Fibroblast of lung (primary cell): ENCODE measurements at regions not wholly inside any gene's neighbourhood (a gene's known extent, or its start where the extent isn't known, plus 50 kb on each side); places are given as distances from the start of the nearest gene placed in this dataset.

Experiments used
- DNase-seq, 2 donors: peaks; one replicate each; pipeline versions ENCODE4 v3.0.0 to v3.0.0-alpha.2; 2010; ENCODE audit warnings: low read depth in 2 of 2
- H2AFZ ChIP-seq: 2 replicates; pipeline ENCODE4 v1.5.1; 2012; ENCODE audit warnings: low read length, control low read depth, inconsistent platforms
- H3K27ac ChIP-seq: 2 replicates; pipeline ENCODE4 v1.5.1; 2011; ENCODE audit warnings: low read length, control low read depth; ENCODE audit not compliant: insufficient read depth
- H3K27me3 ChIP-seq: 2 replicates; pipeline ENCODE4 v1.5.1; 2011; ENCODE audit warnings: mild to moderate bottlenecking, low read length; ENCODE audit not compliant: control insufficient read depth, insufficient read depth
- H3K36me3 ChIP-seq: 2 replicates; pipeline ENCODE4 v1.5.1; 2011; ENCODE audit warnings: low read length; ENCODE audit not compliant: control insufficient read depth, insufficient read depth
- H3K4me1 ChIP-seq: 2 replicates; pipeline ENCODE4 v1.5.1; 2011; ENCODE audit warnings: low read length; ENCODE audit not compliant: control insufficient read depth, insufficient read depth; ENCODE audit errors: extremely low read depth
- H3K4me2 ChIP-seq: 2 replicates; pipeline ENCODE4 v1.5.1; 2011; ENCODE audit warnings: low read length, control low read depth; ENCODE audit not compliant: insufficient read depth; ENCODE audit errors: extremely low read depth
- H3K4me3 ChIP-seq, 4 experiments: fragments of 200-600 bp in 1 of 4; sonication (generic) in 1 of 4; replicated peaks in 1 of 4; 2 replicates each; pipeline ENCODE4 v1.5.1; 2011 to 2016; ENCODE audit warnings: low read length in 4 of 4, low read depth in 3 of 4, mild to moderate bottlenecking in 3 of 4, control low read depth in 2 of 4, inconsistent platforms in 1 of 4, mixed read lengths in 1 of 4; ENCODE audit not compliant: insufficient read depth in 1 of 4; ENCODE audit errors: control extremely low read depth in 1 of 4
- H3K79me2 ChIP-seq: 2 replicates; pipeline ENCODE4 v1.5.1; 2012; ENCODE audit warnings: mild to moderate bottlenecking, low read length, inconsistent platforms; ENCODE audit not compliant: control insufficient read depth, insufficient read depth
- H3K9ac ChIP-seq: 2 replicates; pipeline ENCODE4 v1.5.1; 2011; ENCODE audit warnings: mild to moderate bottlenecking, low read length, control low read depth; ENCODE audit not compliant: insufficient read depth
- H3K9me3 ChIP-seq: 2 replicates; pipeline ENCODE4 v1.5.1; 2012; ENCODE audit warnings: low read depth, low read length; ENCODE audit not compliant: control insufficient read depth, insufficient read depth
- H4K20me1 ChIP-seq: 2 replicates; pipeline ENCODE4 v1.5.1; 2011; ENCODE audit warnings: low read length; ENCODE audit not compliant: control insufficient read depth, insufficient read depth; ENCODE audit errors: extremely low read depth
- EZH2 ChIP-seq: IDR thresholded peaks from 2 replicates; pipeline ENCODE4 v1.5.1; 2012; ENCODE audit warnings: low read length, control low read depth, mild to moderate bottlenecking; ENCODE audit errors: missing control alignments
- TF ChIP-seq, protein P1 (sequence below), 2 donors: IDR thresholded peaks in 1 of 2; conservative IDR thresholded peaks in 1 of 2; 1 replicate in 1 of 2; 2 replicates in 1 of 2; pipeline ENCODE4 v1.5.1; 2011 to 2012; ENCODE audit warnings: low read length in 2 of 2, control low read depth in 1 of 2, inconsistent platforms in 1 of 2, low read depth in 1 of 2, mild to moderate bottlenecking in 1 of 2

DNA sequence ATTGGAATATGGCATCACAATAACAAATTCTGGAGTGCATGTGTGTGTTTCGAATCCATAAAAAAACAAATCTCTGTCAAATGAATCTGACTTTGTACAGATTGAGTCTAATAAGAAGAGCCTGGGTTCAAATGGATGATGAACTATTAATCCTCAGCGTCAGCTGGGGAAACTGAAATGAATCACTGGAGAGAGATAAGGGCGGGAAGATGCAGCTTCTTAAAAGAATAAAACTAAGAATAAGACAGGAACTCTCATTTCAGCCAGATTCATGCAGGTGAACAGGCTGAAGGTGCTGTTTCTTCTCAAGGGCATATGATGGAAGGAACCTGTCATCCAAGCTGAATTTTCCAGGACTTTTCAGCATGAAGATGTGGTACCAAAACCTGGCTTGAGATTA lies 202.6 kb upstream of the TRIB2 start:
- no peak overlapping the region for H3K27ac ChIP-seq
- DNase-seq = no peak
- H3K79me2 ChIP-seq = no peaks in the 10 kb centered on the region
- H2AFZ ChIP-seq = no peak overlapping the region
- H3K9me3 ChIP-seq = no peaks in the 10 kb centered on the region
- H3K27me3 ChIP-seq = no peaks in the 10 kb centered on the region
- TF ChIP-seq EZH2 = no peak
- TF ChIP-seq, protein P1, sequence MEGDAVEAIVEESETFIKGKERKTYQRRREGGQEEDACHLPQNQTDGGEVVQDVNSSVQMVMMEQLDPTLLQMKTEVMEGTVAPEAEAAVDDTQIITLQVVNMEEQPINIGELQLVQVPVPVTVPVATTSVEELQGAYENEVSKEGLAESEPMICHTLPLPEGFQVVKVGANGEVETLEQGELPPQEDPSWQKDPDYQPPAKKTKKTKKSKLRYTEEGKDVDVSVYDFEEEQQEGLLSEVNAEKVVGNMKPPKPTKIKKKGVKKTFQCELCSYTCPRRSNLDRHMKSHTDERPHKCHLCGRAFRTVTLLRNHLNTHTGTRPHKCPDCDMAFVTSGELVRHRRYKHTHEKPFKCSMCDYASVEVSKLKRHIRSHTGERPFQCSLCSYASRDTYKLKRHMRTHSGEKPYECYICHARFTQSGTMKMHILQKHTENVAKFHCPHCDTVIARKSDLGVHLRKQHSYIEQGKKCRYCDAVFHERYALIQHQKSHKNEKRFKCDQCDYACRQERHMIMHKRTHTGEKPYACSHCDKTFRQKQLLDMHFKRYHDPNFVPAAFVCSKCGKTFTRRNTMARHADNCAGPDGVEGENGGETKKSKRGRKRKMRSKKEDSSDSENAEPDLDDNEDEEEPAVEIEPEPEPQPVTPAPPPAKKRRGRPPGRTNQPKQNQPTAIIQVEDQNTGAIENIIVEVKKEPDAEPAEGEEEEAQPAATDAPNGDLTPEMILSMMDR (conservative IDR thresholded peaks at IDR 0.05 in 1 of 2, IDR thresholded peaks at IDR 0.05 in 1 of 2; ENCODE audit: low read depth in 1 of 2, low read length in 2 of 2) = no peak
- H3K36me3 ChIP-seq = no peaks in the 10 kb centered on the region
- no peak overlapping the region for H3K4me2 ChIP-seq
- no peaks in the 10 kb centered on the region for H4K20me1 ChIP-seq
- H3K4me3 ChIP-seq = no peak overlapping the region
- H3K9ac ChIP-seq = no peak overlapping the region
- no peaks in the 10 kb centered on the region for H3K4me1 ChIP-seq

DNA sequence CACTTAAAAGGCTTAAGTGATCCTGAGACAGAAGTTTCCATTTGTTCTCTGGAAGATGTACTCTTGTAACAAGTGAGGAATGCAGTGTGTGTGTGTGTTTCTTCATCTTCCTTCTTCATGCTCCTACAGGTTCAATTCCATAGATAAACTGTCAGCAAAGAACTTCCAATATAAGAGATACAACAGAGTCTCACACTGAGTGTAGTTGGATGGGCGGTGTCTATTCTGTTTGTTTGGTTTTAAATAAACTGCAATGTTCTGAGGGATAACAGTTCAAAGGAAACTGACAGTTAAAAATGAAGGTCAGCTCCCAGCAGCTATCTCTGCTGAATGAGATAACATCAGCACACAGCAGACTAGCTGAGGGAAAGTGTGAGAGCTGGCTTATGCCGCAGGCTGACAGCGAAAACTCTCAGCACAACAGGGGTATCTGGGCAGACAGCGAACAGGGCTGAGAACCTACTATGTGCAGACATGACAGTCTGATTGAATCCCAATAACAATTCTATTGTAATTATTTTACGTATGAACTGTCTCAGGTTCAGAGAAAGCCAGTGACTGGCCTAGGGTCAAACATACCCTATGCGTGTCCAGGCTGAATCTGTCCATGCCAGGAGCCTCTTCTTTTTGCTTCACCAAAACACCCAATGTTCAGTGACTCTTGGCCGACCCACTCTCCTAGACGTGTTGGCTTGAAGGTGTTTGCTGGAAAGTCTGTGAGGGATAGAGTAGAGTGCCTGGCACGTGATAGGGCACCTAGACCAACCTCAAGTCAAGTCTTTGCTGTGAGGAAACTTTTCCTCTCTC lies 201.9 kb upstream of the TRIB2 start:
- no peaks in the 10 kb centered on the region for H3K79me2 ChIP-seq
- no peaks in the 10 kb centered on the region for H3K27me3 ChIP-seq
- no peak for DNase-seq
- no peaks in the 10 kb centered on the region for H3K36me3 ChIP-seq
- no peak overlapping the region for H3K27ac ChIP-seq
- H2AFZ ChIP-seq = no peak overlapping the region
- TF ChIP-seq EZH2 = no peak
- TF ChIP-seq, protein P1 (conservative IDR thresholded peaks at IDR 0.05 in 1 of 2, IDR thresholded peaks at IDR 0.05 in 1 of 2; ENCODE audit: low read depth in 1 of 2, low read length in 2 of 2) = no peak
- no peak overlapping the region for H3K4me2 ChIP-seq
- no peak overlapping the region for H3K9ac ChIP-seq
- H3K4me1 ChIP-seq = no peaks in the 10 kb centered on the region
- no peaks in the 10 kb centered on the region for H3K9me3 ChIP-seq
- no peak overlapping the region for H3K4me3 ChIP-seq
- no peaks in the 10 kb centered on the region for H4K20me1 ChIP-seq

DNA sequence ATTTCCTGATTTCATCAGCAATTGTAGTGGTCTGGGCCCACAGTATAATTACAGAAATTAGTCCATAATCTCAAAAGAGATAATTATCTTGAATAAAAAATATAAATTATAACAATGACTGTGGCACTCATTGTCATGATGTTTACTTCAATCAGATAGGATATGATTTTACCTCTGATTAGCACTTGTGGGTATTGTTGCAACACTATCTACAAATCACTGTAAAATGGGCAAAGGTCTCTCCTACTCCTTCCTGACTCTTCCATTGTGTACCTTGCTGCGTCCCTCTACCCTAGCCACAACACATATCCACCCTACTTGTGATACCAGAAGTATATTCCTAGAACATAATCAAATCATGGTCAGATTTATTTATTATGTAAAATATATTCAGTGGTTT lies 200.9 kb upstream of the TRIB2 start:
- Histone ChIP-seq H2AFZ (no peak overlapping the region), H3K79me2 (no peaks in the 10 kb centered on the region), H3K4me3 (no peak overlapping the region), H4K20me1 (no peaks in the 10 kb centered on the region), H3K9ac (no peak overlapping the region), H3K4me2 (no peak overlapping the region), H3K9me3 (no peaks in the 10 kb centered on the region), H3K4me1 (no peaks in the 10 kb centered on the region), H3K36me3 (no peaks in the 10 kb centered on the region), H3K27me3 (no peaks in the 10 kb centered on the region), H3K27ac (no peak overlapping the region)
- no peak for DNase-seq
- TF ChIP-seq, protein P1 (conservative IDR thresholded peaks at IDR 0.05 in 1 of 2, IDR thresholded peaks at IDR 0.05 in 1 of 2; ENCODE audit: low read depth in 1 of 2, low read length in 2 of 2) = no peak
- no peak for TF ChIP-seq EZH2
